K562 (cell line): ENCODE measurements at regions not wholly inside any gene's neighbourhood (a gene's known extent, or its start where the extent isn't known, plus 50 kb on each side); places are given as distances from the start of the nearest gene placed in this dataset.

Source experiments
- ATAC-seq: fragments of 200-7000 bp; cut with Tn5 transposase; 3 replicates; pipeline ENCODE4 v1.9.1; 2020; ENCODE audit warnings: moderate library complexity
- BruUV-seq: library from RNA; stranded (reverse); fragments of 400-500 nt; replicated peaks from 2 replicates; lab custom pipeline; 2021; lab: Mats Ljungman, UMichigan
- CTCF ChIA-PET: fragments of 300-600 bp; formaldehyde crosslinking; extraction: SDS; loops from one replicate; lab custom pipeline; 2021; ENCODE audit warnings: low intra/inter-chr PET ratio; lab: Yijun Ruan, JAX
- POLR2A ChIA-PET: fragments of 300-600, 350-650 bp; sonication (Branson Sonifier 250); formaldehyde crosslinking; extraction: SDS; loops from one replicate; lab custom pipeline; 2021; ENCODE audit warnings: antibody characterized with exemption, inconsistent platforms; lab: Yijun Ruan, JAX
- DNase-seq, 4 experiments: peaks; one replicate each; pipeline versions ENCODE4 v3.0.0 to v3.0.0-alpha.2; 2011 to 2018; ENCODE audit warnings: low spot score in 3 of 4, mixed read lengths in 3 of 4; ENCODE audit errors: extremely low read depth in 1 of 4
- FAIRE-seq: peaks from 2 replicates; lab custom pipeline; 2011; peaks lifted over from hg19 to GRCh38; lab: Jason Lieb, UNC
- H2AFZ ChIP-seq: 2 replicates; pipeline ENCODE4 v1.6.0; 2011; ENCODE audit warnings: low read depth, low read length, control low read depth, inconsistent platforms
- H3K27ac ChIP-seq: fragments of 200-600 bp; 3 replicates; pipeline ENCODE4 v1.8.0; 2011; ENCODE audit warnings: low read depth, mild to moderate bottlenecking, control low read depth, inconsistent platforms, low read length, moderate library complexity, mixed read lengths; ENCODE audit errors: extremely low read depth
- H3K27me3 ChIP-seq, 2 experiments: fragments of 300-600 bp in 1 of 2; 2 replicates in 1 of 2; 3 replicates in 1 of 2; pipeline versions ENCODE4 v1.6.0 to v1.8.0; 2011; ENCODE audit warnings: inconsistent platforms in 2 of 2, low read length in 2 of 2, mild to moderate bottlenecking in 1 of 2, mixed read lengths in 1 of 2, moderate library complexity in 1 of 2; ENCODE audit not compliant: control insufficient read depth in 2 of 2, insufficient read depth in 2 of 2
- H3K36me3 ChIP-seq: fragments of 300-600 bp; 3 replicates; pipeline ENCODE4 v1.8.0; 2011; ENCODE audit warnings: mild to moderate bottlenecking, low read length, inconsistent platforms; ENCODE audit not compliant: control insufficient read depth, insufficient read depth
- H3K4me1 ChIP-seq, 2 experiments: fragments of 200-600 bp in 1 of 2; replicated peaks in 1 of 2; 2 replicates in 1 of 2; 3 replicates in 1 of 2; pipeline versions ENCODE4 v1.5.1 to v1.8.0; 2011; ENCODE audit warnings: inconsistent platforms in 2 of 2, low read length in 2 of 2, mild to moderate bottlenecking in 1 of 2, mixed read lengths in 1 of 2, moderate library complexity in 1 of 2; ENCODE audit not compliant: control insufficient read depth in 2 of 2, insufficient read depth in 2 of 2
- H3K4me2 ChIP-seq: 2 replicates; pipeline ENCODE4 v1.6.1; 2011; ENCODE audit warnings: low read length, control low read depth, inconsistent platforms, mixed read lengths; ENCODE audit not compliant: insufficient read depth
- H3K4me3 ChIP-seq: fragments of 200-600 bp; sonication (generic), shearing (Covaris generic); 2 replicates; pipeline ENCODE4 v1.5.1; 2016; ENCODE audit warnings: control low read depth, inconsistent platforms
- H3K79me2 ChIP-seq: fragments of 200-600 bp; 3 replicates; pipeline ENCODE4 v1.8.0; 2011; ENCODE audit warnings: low read length, inconsistent platforms; ENCODE audit not compliant: control insufficient read depth, insufficient read depth
- H3K9ac ChIP-seq, 2 experiments: 2 replicates each; pipeline versions ENCODE4 v1.6.0 to v1.6.1; 2011; ENCODE audit warnings: low read depth in 2 of 2, low read length in 2 of 2, control low read depth in 1 of 2, inconsistent platforms in 1 of 2, mild to moderate bottlenecking in 1 of 2, mixed read lengths in 1 of 2; ENCODE audit not compliant: insufficient read depth in 1 of 2
- H3K9me1 ChIP-seq: one replicate; pipeline ENCODE4 v1.6.0; 2011; ENCODE audit warnings: inconsistent platforms, mild to moderate bottlenecking, low read length, moderate library complexity; ENCODE audit not compliant: control insufficient read depth, insufficient read depth
- H3K9me3 ChIP-seq: replicated peaks from 2 replicates; pipeline ENCODE4 v1.5.1; 2011; ENCODE audit warnings: low read depth, low read length, inconsistent platforms; ENCODE audit not compliant: control insufficient read depth, insufficient read depth
- H4K20me1 ChIP-seq: replicated peaks from 2 replicates; pipeline ENCODE4 v1.6.1; 2011; ENCODE audit warnings: low read length, inconsistent platforms, mixed read lengths; ENCODE audit not compliant: control insufficient read depth, insufficient read depth
- MEF2D ChIP-seq: conservative IDR thresholded peaks from 2 replicates; pipeline ENCODE4 v1.6.1; 2016; ENCODE audit warnings: low read depth, missing genetic modification characterization, missing compliant biosample characterization
- WGBS: fragments of 100-300 bp; shearing (Covaris generic); methylation state at CpG from one replicate; pipeline ENCODE4 v1.1.6; 2016; ENCODE audit warnings: low coverage, mixed read lengths; ENCODE audit not compliant: insufficient coverage; ENCODE audit errors: missing lambda C conversion rate; 5-methylcytosine and 5-hydroxymethylcytosine counted together
- in situ Hi-C: fragments of 300-500 bp; cut with MboI; formaldehyde crosslinking; loops from 4 replicates; pipeline ENCODE4 v1.15.0; 2018; ENCODE audit warnings: inconsistent platforms, mixed read lengths
- intact Hi-C: fragments of 100-400 bp; cut with micrococcal nuclease; formaldehyde crosslinking; loops from 2 replicates; pipeline ENCODE4 v1.14.2; 2022
- TF ChIP-seq, protein P1 (sequence below): fragments of 450-650 bp; IDR thresholded peaks from 2 replicates; pipeline ENCODE4 v1.6.1; 2018; ENCODE audit not compliant: partially characterized antibody

GRCh38 chr13:112248862-112249592, 127.1 kb upstream of the SPACA7 start:
- Histone ChIP-seq H3K9me1 (no peaks in the 10 kb centered on the region), H3K4me1 (no peaks in the 10 kb centered on the region), H3K79me2 (no peaks in the 10 kb centered on the region), H3K36me3 (no peaks in the 10 kb centered on the region), H3K27ac (no peak overlapping the region), H4K20me1 (no peaks in the 10 kb centered on the region), H3K9me3 (no peaks in the 10 kb centered on the region), H3K4me3 (no peak overlapping the region), H3K27me3 (peaks cover 3 to 67% of the 10 kb centered on the region in 2 experiments; a peak in 3 of 5 replicates), H3K9ac (no peak overlapping the region), H2AFZ (no peak overlapping the region), H3K4me2 (no peak overlapping the region)
- ATAC-seq (no peak), FAIRE-seq (no peak), DNase-seq (no peak)
- POLR2A ChIA-PET, result no interaction called here
- CTCF ChIA-PET, result no interaction called here
- 1% methylated on average over 19 of the region's 25 CpGs for WGBS
- intact Hi-C loops, result no loop called here
- in situ Hi-C loops, result no loop called here
- BruUV-seq, result no TSS peak
- TF ChIP-seq MEF2D (tag), result no peak
- TF ChIP-seq, protein P1, sequence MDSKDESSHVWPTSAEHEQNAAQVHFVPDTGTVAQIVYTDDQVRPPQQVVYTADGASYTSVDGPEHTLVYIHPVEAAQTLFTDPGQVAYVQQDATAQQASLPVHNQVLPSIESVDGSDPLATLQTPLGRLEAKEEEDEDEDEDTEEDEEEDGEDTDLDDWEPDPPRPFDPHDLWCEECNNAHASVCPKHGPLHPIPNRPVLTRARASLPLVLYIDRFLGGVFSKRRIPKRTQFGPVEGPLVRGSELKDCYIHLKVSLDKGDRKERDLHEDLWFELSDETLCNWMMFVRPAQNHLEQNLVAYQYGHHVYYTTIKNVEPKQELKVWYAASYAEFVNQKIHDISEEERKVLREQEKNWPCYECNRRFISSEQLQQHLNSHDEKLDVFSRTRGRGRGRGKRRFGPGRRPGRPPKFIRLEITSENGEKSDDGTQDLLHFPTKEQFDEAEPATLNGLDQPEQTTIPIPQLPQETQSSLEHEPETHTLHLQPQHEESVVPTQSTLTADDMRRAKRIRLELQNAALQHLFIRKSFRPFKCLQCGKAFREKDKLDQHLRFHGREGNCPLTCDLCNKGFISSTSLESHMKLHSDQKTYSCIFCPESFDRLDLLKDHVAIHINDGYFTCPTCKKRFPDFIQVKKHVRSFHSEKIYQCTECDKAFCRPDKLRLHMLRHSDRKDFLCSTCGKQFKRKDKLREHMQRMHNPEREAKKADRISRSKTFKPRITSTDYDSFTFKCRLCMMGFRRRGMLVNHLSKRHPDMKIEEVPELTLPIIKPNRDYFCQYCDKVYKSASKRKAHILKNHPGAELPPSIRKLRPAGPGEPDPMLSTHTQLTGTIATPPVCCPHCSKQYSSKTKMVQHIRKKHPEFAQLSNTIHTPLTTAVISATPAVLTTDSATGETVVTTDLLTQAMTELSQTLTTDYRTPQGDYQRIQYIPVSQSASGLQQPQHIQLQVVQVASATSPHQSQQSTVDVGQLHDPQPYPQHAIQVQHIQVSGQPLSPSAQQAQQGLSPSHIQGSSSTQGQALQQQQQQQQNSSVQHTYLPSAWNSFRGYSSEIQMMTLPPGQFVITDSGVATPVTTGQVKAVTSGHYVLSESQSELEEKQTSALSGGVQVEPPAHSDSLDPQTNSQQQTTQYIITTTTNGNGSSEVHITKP, result peak; percentile 12
